ENCODE measurements at regions not wholly inside any gene's neighbourhood (a gene's known extent, or its start where the extent isn't known, plus 50 kb on each side); places are given as distances from the start of the nearest gene placed in this dataset.

DNA sequence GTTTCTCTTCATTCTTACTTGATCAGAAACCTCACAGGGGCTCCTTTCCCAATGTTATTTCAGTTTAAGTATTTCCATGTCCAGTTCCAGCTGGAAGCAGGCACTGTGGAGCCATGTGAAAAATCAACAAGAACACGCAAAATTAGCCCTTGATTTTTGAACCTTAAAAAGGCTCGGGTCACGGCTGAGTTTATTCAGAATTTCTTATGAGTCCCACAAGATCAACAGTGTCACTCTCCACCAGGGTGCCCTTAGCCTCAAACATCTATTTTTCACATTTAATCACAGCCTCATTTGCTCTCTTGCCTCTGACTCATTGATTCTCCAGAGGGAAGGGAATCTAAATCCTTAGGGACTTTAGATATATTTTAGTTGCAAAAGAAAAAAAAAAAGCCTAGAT is 157.7 kb upstream of the AVPR1A start:
- no peak overlapping the region for H3K4me2 ChIP-seq (ENCODE audit: control insufficient read depth, insufficient read depth)
- no peak for FAIRE-seq
- ChIA-PET RAD21 (ENCODE audit: unreplicated experiment) (no interaction called here), POLR2A (no interaction called here), SMC1A (ENCODE audit: uncharacterized antibody, unreplicated experiment) (no interaction called here), CTCF (no interaction called here)
- H3K27ac ChIP-seq (ENCODE audit: control insufficient read depth, insufficient read depth) = no peak overlapping the region
- no peaks in the 10 kb centered on the region for H3K4me1 ChIP-seq (ENCODE audit: control insufficient read depth, insufficient read depth, low read length)
- H3K27me3 ChIP-seq (replicated peaks in 1 of 2; ENCODE audit: control insufficient read depth in 2 of 2, insufficient read depth in 2 of 2, low read length in 1 of 2) = no peaks in the 10 kb centered on the region
- no peaks in the 10 kb centered on the region; the same call in 2 of the 3 replicates for H3K9me3 ChIP-seq (replicated peaks; ENCODE audit: control insufficient read depth, insufficient read depth, low read length)
- no peaks in the 10 kb centered on the region for H3K79me2 ChIP-seq (ENCODE audit: control insufficient read depth, insufficient read depth, low read length)
- no TSS peak for BruUV-seq (replicated peaks)
- DNase-seq (ENCODE audit: low read depth, low spot score) = no peak
- no peak overlapping the region for H3K4me3 ChIP-seq
- H4K20me1 ChIP-seq (ENCODE audit: control insufficient read depth, insufficient read depth) = no peaks in the 10 kb centered on the region
- intact Hi-C loops (cut with micrococcal nuclease; ENCODE audit: unreplicated experiment) (loop anchor here (5.0 to 10.0 kb wide), 2 partner anchors 89 to 704 kb away; no protein-coding TSS in a partner anchor), in situ Hi-C loops (cut with MboI) (no loop called here)
- no peaks in the 10 kb centered on the region for H3K36me3 ChIP-seq (ENCODE audit: control insufficient read depth in 2 of 2, insufficient read depth in 2 of 2, low read length in 1 of 2)
- no peak overlapping the region for H2AFZ ChIP-seq (ENCODE audit: control insufficient read depth, low read depth, low read length)
- WGBS (ENCODE audit: insufficient coverage, insufficient replicate concordance, low lambda C conversion rate, missing lambda C conversion rate) = 31% methylated on average over 3 of the region's 3 CpGs
- no peak for ATAC-seq
- no peak overlapping the region for H3K9ac ChIP-seq (ENCODE audit: control insufficient read depth, insufficient read depth, low read length)
- TF ChIP-seq IRF5 (IDR thresholded peaks at IDR 0.05; ENCODE audit: borderline replicate concordance) (no peak), E4F1 (IDR thresholded peaks at IDR 0.05; ENCODE audit: borderline replicate concordance, partially characterized antibody) (no peak), ASH2L (IDR thresholded peaks at IDR 0.05; ENCODE audit: borderline replicate concordance, low read depth) (no peak), BHLHE40 (IDR thresholded peaks at IDR 0.05; ENCODE audit: borderline replicate concordance in 1 of 2, low read depth in 2 of 2, low read length in 1 of 2) (no peak), NR2C2 (IDR thresholded peaks at IDR 0.05; ENCODE audit: borderline replicate concordance, control insufficient read depth, insufficient read length, low read depth) (no peak), NR2F1 (conservative IDR thresholded peaks at IDR 0.05) (no peak), ATF7 (IDR thresholded peaks at IDR 0.05; ENCODE audit: low read depth) (no peak), TARDBP (IDR thresholded peaks at IDR 0.05; ENCODE audit: borderline replicate concordance) (no peak), IRF4 (IDR thresholded peaks at IDR 0.05; ENCODE audit: low read depth, low read length) (no peak), SIX5 (IDR thresholded peaks at IDR 0.05; ENCODE audit: low read depth, low read length, severe bottlenecking) (no peak), CBX5 (IDR thresholded peaks at IDR 0.05; ENCODE audit: low read depth) (no peak), BCL11A (IDR thresholded peaks at IDR 0.05; ENCODE audit: low read depth, low read length) (no peak), STAT3 (IDR thresholded peaks at IDR 0.05; ENCODE audit: low read depth, low read length) (no peak)
- TF ChIP-seq, protein P1, sequence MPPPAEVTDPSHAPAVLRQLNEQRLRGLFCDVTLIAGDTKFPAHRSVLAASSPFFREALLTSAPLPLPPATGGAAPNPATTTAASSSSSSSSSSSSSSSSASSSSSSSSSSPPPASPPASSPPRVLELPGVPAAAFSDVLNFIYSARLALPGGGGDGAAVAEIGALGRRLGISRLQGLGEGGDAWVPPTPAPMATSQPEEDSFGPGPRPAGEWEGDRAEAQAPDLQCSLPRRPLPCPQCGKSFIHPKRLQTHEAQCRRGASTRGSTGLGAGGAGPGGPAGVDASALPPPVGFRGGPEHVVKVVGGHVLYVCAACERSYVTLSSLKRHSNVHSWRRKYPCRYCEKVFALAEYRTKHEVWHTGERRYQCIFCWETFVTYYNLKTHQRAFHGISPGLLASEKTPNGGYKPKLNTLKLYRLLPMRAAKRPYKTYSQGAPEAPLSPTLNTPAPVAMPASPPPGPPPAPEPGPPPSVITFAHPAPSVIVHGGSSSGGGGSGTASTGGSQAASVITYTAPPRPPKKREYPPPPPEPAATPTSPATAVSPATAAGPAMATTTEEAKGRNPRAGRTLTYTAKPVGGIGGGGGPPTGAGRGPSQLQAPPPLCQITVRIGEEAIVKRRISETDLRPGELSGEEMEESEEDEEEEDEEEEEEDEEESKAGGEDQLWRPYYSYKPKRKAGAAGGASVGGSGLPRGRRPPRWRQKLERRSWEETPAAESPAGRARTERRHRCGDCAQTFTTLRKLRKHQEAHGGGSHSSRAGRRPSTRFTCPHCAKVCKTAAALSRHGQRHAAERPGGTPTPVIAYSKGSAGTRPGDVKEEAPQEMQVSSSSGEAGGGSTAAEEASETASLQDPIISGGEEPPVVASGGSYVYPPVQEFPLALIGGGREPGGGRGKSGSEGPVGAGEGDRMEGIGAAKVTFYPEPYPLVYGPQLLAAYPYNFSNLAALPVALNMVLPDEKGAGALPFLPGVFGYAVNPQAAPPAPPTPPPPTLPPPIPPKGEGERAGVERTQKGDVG (CRISPR knock-in tag; IDR thresholded peaks at IDR 0.05) = no peak
- TF ChIP-seq, protein P2, sequence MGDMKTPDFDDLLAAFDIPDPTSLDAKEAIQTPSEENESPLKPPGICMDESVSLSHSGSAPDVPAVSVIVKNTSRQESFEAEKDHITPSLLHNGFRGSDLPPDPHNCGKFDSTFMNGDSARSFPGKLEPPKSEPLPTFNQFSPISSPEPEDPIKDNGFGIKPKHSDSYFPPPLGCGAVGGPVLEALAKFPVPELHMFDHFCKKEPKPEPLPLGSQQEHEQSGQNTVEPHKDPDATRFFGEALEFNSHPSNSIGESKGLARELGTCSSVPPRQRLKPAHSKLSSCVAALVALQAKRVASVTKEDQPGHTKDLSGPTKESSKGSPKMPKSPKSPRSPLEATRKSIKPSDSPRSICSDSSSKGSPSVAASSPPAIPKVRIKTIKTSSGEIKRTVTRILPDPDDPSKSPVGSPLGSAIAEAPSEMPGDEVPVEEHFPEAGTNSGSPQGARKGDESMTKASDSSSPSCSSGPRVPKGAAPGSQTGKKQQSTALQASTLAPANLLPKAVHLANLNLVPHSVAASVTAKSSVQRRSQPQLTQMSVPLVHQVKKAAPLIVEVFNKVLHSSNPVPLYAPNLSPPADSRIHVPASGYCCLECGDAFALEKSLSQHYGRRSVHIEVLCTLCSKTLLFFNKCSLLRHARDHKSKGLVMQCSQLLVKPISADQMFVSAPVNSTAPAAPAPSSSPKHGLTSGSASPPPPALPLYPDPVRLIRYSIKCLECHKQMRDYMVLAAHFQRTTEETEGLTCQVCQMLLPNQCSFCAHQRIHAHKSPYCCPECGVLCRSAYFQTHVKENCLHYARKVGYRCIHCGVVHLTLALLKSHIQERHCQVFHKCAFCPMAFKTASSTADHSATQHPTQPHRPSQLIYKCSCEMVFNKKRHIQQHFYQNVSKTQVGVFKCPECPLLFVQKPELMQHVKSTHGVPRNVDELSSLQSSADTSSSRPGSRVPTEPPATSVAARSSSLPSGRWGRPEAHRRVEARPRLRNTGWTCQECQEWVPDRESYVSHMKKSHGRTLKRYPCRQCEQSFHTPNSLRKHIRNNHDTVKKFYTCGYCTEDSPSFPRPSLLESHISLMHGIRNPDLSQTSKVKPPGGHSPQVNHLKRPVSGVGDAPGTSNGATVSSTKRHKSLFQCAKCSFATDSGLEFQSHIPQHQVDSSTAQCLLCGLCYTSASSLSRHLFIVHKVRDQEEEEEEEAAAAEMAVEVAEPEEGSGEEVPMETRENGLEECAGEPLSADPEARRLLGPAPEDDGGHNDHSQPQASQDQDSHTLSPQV (IDR thresholded peaks at IDR 0.05) = no peak

Data from GM12878 (cell line).